RWPE1 (cell line): ENCODE measurements at regions not wholly inside any gene's neighbourhood (a gene's known extent, or its start where the extent isn't known, plus 50 kb on each side); places are given as distances from the start of the nearest gene placed in this dataset.

ENCODE experiments used
- CTCF ChIA-PET: fragments of 350-600 bp; sonication (Branson Sonifier 250); formaldehyde crosslinking; extraction: SDS; loops from one replicate; lab custom pipeline; 2021; lab: Yijun Ruan, JAX
- POLR2A ChIA-PET: fragments of 400-600 bp; formaldehyde crosslinking; extraction: SDS; loops from one replicate; lab custom pipeline; 2020; ENCODE audit warnings: antibody characterized with exemption; ENCODE audit not compliant: low non-redundant PET; lab: Yijun Ruan, JAX
- DNase-seq: peaks from one replicate; pipeline ENCODE4 v3.0.0; 2012; ENCODE audit warnings: low spot score
- H3K27ac ChIP-seq: fragments of 450-650 bp; 2 replicates; pipeline ENCODE4 v1.5.1; 2017
- CTCF ChIP-seq: fragments of 450-650 bp; conservative IDR thresholded peaks from 2 replicates; pipeline ENCODE4 v1.5.1; 2017; ENCODE audit warnings: low read depth, mild to moderate bottlenecking

DNA sequence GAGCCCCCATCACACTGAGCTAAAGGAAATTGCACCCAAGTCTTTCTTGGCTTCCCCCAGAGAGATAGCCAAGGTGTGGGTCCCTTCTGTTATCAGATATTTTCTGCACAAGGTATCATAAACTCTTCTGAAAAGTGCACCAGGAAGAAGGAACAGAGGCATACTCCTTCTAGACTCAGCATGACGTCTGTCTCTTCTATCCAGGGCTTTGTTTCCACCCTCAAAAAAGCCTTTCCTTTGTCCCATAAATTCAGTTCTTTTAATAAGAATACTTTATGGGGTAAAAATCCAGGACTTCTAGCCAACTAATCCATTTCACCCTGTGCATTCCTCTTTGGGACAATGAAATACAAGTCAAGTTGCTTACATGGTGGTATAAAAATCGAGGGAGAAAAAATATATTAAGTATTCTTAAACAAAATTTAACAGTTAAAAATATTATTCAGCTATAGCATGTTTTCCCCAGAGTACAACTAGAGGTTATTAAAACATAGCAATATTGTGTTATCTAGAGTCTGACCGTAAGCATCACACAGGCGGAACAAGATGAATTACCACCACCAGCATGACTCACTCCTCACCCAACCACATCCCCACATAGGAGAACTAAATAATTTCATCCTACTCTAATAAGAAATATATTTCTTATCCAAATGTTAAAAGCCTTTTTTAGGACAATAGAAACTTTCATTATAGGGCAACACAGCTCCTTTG, 79.9 kb upstream of the GPC6 start:
- CTCF ChIA-PET = no interaction called here
- DNase-seq = no peak
- no peak overlapping the region for H3K27ac ChIP-seq
- POLR2A ChIA-PET = no interaction called here
- TF ChIP-seq CTCF = no peak

DNA sequence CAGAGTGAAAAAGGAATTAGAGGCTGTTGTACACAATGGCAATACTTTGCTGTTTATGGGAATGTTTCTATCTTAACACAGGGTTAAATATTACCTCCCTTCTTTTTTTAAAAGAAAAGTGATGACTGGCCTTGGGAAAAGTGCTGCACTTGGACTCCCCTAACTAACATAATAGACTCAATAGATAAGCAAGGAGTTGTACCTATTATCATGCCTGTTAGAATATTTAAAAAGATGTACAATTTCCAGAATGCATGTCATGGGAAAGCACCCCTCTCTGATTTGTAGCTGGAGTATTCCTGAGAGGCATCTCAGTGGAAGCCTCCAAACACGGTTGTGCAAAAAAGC, 79.3 kb upstream of the GPC6 start:
- no peak overlapping the region for H3K27ac ChIP-seq
- POLR2A ChIA-PET = no interaction called here
- no peak for DNase-seq
- no peak for TF ChIP-seq CTCF
- CTCF ChIA-PET = no interaction called here

- ChIA-PET CTCF (no interaction called here), POLR2A (no interaction called here)
- no peak for DNase-seq
- no peak for TF ChIP-seq CTCF
- no peak overlapping the region for H3K27ac ChIP-seq
Measured at GRCh38 chr13:93147946-93148345, 78.7 kb upstream of the GPC6 start.

DNA sequence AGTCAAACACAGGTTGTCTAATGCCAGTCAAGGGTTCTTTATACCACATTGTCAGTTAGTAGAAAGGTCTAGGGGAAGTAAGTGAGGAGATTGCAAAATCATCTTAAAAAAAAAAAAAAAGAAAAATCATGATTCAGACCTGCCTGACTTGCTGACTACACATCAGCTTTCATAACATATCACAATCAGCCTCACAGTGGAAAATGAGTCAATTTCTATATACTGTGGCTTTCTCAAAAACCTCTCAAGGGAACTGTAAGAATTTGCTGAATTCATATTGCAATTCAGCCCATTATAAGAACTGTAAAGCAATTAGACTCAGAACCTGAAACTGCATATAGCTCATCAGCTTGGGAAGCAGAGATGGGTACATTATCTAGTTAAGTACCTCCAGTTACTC, 75.3 kb upstream of the GPC6 start:
- peak; percentile 4 for DNase-seq
- ChIA-PET POLR2A (interaction anchor here (0.6 kb wide), 1 partner anchor 914 kb away, joined by 4 read pairs; no protein-coding TSS in a partner anchor), CTCF (no interaction called here)
- TF ChIP-seq CTCF = no peak
- H3K27ac ChIP-seq = no peak overlapping the region

GRCh38 chr13:93158565-93158964, 68.0 kb upstream of the GPC6 start:
- no peak for DNase-seq
- TF ChIP-seq CTCF = no peak
- POLR2A ChIA-PET = no interaction called here
- H3K27ac ChIP-seq = no peak overlapping the region
- CTCF ChIA-PET = no interaction called here

DNA sequence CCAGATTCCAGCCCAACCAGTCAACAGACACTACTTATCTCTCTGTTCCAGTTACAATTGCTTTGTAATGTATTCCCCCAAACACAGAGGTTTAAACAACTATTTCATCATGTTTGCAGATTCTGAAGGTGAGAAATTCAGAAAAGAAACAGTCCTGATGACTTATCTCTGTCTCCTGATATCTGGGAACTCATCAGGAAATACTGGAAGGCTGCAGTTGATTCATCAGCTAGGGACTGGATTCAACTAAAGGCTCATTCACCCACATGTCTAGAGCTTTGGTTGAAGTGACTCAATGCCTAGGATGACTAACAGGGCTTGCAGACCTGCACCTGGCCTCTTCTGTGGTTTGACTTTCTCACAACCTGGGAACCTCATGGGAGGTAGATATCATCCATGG, 56.6 kb upstream of the GPC6 start:
- ChIA-PET POLR2A (no interaction called here), CTCF (no interaction called here)
- H3K27ac ChIP-seq = no peak overlapping the region
- DNase-seq = peak; percentile 38
- no peak for TF ChIP-seq CTCF

GRCh38 chr13:93172109-93172508, 54.5 kb upstream of the GPC6 start:
- CTCF ChIA-PET = no interaction called here
- DNase-seq = no peak

More at GRCh38 chr13:93172109-93172508, 54.5 kb upstream of the GPC6 start:
- TF ChIP-seq CTCF = no peak
- POLR2A ChIA-PET = no interaction called here
- no peak overlapping the region for H3K27ac ChIP-seq
